Activated CD8-positive, alpha-beta T cell treated with anti-CD3 and anti-CD28 coated beads for 36 hours (primary cell): ENCODE measurements at regions not wholly inside any gene's neighbourhood (a gene's known extent, or its start where the extent isn't known, plus 50 kb on each side); places are given as distances from the start of the nearest gene placed in this dataset.

Experiments used
- ATAC-seq: fragments of 200-7000 bp; cut with Tn5 transposase; one replicate; pipeline ENCODE4 v1.10.0; 2021; ENCODE audit warnings: mild to moderate bottlenecking, moderate library complexity
- CTCF ChIA-PET: fragments of 350-600 bp; sonication (Branson Sonifier 250); formaldehyde crosslinking; loops from one replicate; lab custom pipeline; 2021; ENCODE audit warnings: antibody characterized with exemption; lab: Charles Lee
- POLR2A ChIA-PET: fragments of 350-600 bp; sonication (Branson Sonifier 250); formaldehyde crosslinking; loops from one replicate; lab custom pipeline; 2021; ENCODE audit warnings: antibody characterized with exemption; lab: Charles Lee
- DNase-seq: peaks from one replicate; pipeline ENCODE4 v3.0.0-alpha.2; 2020
- H3K27ac Mint-ChIP-seq: one replicate; pipeline ENCODE4 v1.8.0; 2021; ENCODE audit warnings: mild to moderate bottlenecking, mixed read lengths
- H3K27me3 Mint-ChIP-seq: one replicate; pipeline ENCODE4 v1.8.0; 2021; ENCODE audit warnings: mixed read lengths
- H3K36me3 Mint-ChIP-seq: one replicate; pipeline ENCODE4 v1.8.0; 2021; ENCODE audit warnings: low read depth, mixed read lengths
- H3K4me1 Mint-ChIP-seq: one replicate; pipeline ENCODE4 v1.8.0; 2021; ENCODE audit warnings: low read depth, mixed read lengths
- H3K4me3 Mint-ChIP-seq: one replicate; pipeline ENCODE4 v1.8.0; 2021; ENCODE audit warnings: mild to moderate bottlenecking, moderate library complexity, mixed read lengths
- H3K9me3 Mint-ChIP-seq: one replicate; pipeline ENCODE4 v1.8.0; 2021; ENCODE audit warnings: mixed read lengths
- CTCF ChIP-seq: fragments of 200-600 bp; IDR thresholded peaks from one replicate; pipeline ENCODE4 v1.8.0; 2022; ENCODE audit warnings: antibody characterized with exemption, mild to moderate bottlenecking
- intact Hi-C: fragments of 100-400 bp; cut with micrococcal nuclease; formaldehyde crosslinking; loops from one replicate; pipeline ENCODE4 v1.10.0; 2022

- Mint-ChIP-seq H3K27ac (no peak overlapping the region), H3K4me3 (no peak overlapping the region), H3K36me3 (no peaks in the 10 kb centered on the region), H3K4me1 (no peaks in the 10 kb centered on the region), H3K9me3 (no peaks in the 10 kb centered on the region), H3K27me3 (peaks cover 2% of the 10 kb centered on the region)
- DNase-seq (no peak), ATAC-seq (no peak)
- POLR2A ChIA-PET, result no interaction called here
- intact Hi-C loops, result no loop called here
- no peak for TF ChIP-seq CTCF
- CTCF ChIA-PET, result no interaction called here
Measured at GRCh38 chr3:144301863-144302262, 330.2 kb downstream of the DIPK2A start.

- ChIA-PET CTCF (interaction anchor here (0.7 kb wide), 1 partner anchor 902 kb away, joined by 3 read pairs; no protein-coding TSS in a partner anchor), POLR2A (no interaction called here)
- Mint-ChIP-seq H3K27me3 (peaks cover 4% of the 10 kb centered on the region), H3K27ac (no peak overlapping the region), H3K9me3 (peaks cover 2% of the 10 kb centered on the region), H3K36me3 (no peaks in the 10 kb centered on the region), H3K4me1 (no peaks in the 10 kb centered on the region), H3K4me3 (no peak overlapping the region)
- intact Hi-C loops, result no loop called here
- no peak for TF ChIP-seq CTCF
- ATAC-seq, result no peak
- DNase-seq, result no peak
Measured at GRCh38 chr3:144307951-144308350, 336.3 kb downstream of the DIPK2A start.

GRCh38 chr3:144308396-144308795, 336.8 kb downstream of the DIPK2A start:
- Mint-ChIP-seq H3K4me3 (no peak overlapping the region), H3K4me1 (no peaks in the 10 kb centered on the region), H3K9me3 (peaks cover 2% of the 10 kb centered on the region), H3K36me3 (no peaks in the 10 kb centered on the region), H3K27me3 (peaks cover 4% of the 10 kb centered on the region), H3K27ac (no peak overlapping the region)
- DNase-seq (no peak), ATAC-seq (no peak)
- intact Hi-C loops, result no loop called here
- POLR2A ChIA-PET, result no interaction called here
- CTCF ChIA-PET, result no interaction called here
- TF ChIP-seq CTCF, result no peak

GRCh38 chr3:144312702-144313101, 341.1 kb downstream of the DIPK2A start:
- no peak for TF ChIP-seq CTCF
- intact Hi-C loops, result no loop called here
- H3K4me1 Mint-ChIP-seq, result no peaks in the 10 kb centered on the region
- H3K9me3 Mint-ChIP-seq, result peaks cover 2% of the 10 kb centered on the region
- no peaks in the 10 kb centered on the region for H3K36me3 Mint-ChIP-seq
- ATAC-seq (no peak), DNase-seq (no peak)
- H3K27me3 Mint-ChIP-seq, result peaks cover 4% of the 10 kb centered on the region
- no peak overlapping the region for H3K27ac Mint-ChIP-seq
- ChIA-PET POLR2A (no interaction called here), CTCF (no interaction called here)
- no peak overlapping the region for H3K4me3 Mint-ChIP-seq

GRCh38 chr3:144314946-144315345, 343.3 kb downstream of the DIPK2A start:
- no peaks in the 10 kb centered on the region for H3K4me1 Mint-ChIP-seq
- ChIA-PET CTCF (no interaction called here), POLR2A (no interaction called here)
- H3K27ac Mint-ChIP-seq, result no peak overlapping the region
- H3K9me3 Mint-ChIP-seq, result peaks cover 2% of the 10 kb centered on the region
- no peak for TF ChIP-seq CTCF
- DNase-seq, result no peak
- peaks cover 2% of the 10 kb centered on the region for H3K27me3 Mint-ChIP-seq
- no peak for ATAC-seq
- intact Hi-C loops, result no loop called here
- H3K36me3 Mint-ChIP-seq, result no peaks in the 10 kb centered on the region
- H3K4me3 Mint-ChIP-seq, result no peak overlapping the region
